ENCODE measurements at regions not wholly inside any gene's neighbourhood (a gene's known extent, or its start where the extent isn't known, plus 50 kb on each side); places are given as distances from the start of the nearest gene placed in this dataset.
"Not testable (repeated sequence)": the region's sequence is repeated elsewhere in the genome, so short reads cannot be mapped to it uniquely, and the experiment has no call there.

DNA sequence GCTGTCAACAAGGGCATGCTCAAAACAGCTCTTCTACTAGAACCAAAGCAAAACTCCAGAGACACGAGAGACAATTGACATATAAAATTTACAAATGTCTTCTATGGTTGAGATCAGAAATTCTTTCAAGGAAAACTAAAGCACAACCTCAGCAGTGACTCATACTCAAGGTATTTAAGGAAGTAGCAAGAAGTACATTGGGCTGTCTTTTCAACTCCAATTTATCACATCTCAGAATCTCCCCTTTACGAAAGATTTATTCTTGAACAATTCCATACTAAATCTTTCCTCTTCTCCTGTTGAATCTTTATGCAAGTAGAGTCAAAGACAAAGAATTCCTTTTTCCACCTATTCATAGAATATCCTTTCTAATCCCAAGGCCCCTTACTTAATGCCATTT is 324.0 kb downstream of the IRS1 start:
- DNase-seq (ENCODE audit: low spot score) = no peak

- no peak for DNase-seq (ENCODE audit: low spot score)
These were observed 325.5 kb downstream of the IRS1 start for GRCh38 chr2:226474131-226474530.

GRCh38 chr2:226471987-226472470 is 327.6 kb downstream of the IRS1 start:
- DNase-seq (ENCODE audit: low spot score) = no peak

GRCh38 chr2:226467633-226468032 is 332.0 kb downstream of the IRS1 start:
- no peak for DNase-seq (ENCODE audit: low spot score)

DNA sequence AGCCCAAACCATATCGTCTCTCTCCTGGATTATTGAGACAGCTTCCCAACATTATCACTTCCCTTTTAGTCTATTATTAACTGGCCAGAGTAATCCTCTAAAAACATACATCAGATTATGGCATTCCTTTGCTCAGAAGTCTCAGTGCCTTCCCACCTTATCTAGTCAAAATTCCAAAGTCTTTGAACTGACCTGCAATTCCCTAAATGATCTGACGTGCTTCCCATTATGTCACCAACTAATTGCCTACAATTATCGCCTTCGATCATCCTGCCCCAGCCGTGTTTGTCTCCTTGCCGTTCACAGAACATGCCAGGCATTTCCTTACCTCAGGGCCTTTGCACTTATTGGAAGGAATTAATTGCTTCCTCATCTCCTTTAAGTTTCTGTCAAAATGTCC is 332.4 kb downstream of the IRS1 start:
- DNase-seq (ENCODE audit: low spot score) = no peak

DNA sequence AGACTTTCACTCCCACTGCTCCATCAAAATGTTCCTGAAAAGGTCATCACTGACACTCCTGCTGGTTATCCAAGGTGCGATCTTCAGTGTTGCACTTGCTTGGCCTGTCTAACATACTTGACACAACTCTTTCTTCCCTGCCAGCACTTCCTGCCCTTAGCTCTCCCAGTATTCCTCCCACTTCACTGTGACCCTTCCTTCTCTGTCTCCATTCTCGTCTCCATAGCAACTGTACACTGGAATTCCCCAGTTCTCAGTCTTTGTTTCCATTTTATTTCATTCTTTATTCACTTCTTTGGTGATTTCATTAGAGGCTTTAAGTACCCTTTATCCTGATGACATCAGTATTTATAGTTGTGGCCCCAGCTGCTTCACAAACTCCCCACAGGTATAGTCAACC is 333.0 kb downstream of the IRS1 start:
- DNase-seq (ENCODE audit: low spot score) = no peak

GRCh38 chr2:226466124-226466523 is 333.5 kb downstream of the IRS1 start:
- DNase-seq (ENCODE audit: low spot score) = no peak

- no peak for DNase-seq (ENCODE audit: low spot score)
These were observed 335.2 kb downstream of the IRS1 start for GRCh38 chr2:226464380-226464779.

GRCh38 chr2:226463154-226463553 is 336.5 kb downstream of the IRS1 start:
- no peak for DNase-seq (ENCODE audit: low spot score)

DNA sequence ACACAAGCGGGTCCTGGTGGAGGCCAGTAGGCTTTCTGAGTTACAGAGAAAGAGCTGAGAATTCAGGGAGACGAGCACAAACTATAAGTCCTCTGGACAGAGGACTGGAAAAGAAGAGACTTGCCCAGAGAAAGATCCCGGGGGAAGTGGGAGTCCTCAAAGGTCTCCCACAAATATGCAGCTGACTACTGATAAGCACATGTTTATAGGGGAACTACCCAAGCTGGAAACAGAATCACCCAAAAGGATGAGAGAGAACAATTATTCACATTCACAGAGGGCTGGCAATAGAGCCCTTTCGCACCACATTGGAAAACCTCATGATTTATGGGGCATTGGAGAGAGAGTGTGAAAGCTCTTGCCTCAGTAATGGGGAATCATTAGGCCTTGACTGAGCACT is 337.6 kb downstream of the IRS1 start:
- no peak for DNase-seq (ENCODE audit: low spot score)

- not testable (repeated sequence) for DNase-seq (ENCODE audit: low spot score)
These were observed 343.5 kb downstream of the IRS1 start for GRCh38 chr2:226456144-226456543.

GRCh38 chr2:226452768-226453167 is 346.9 kb downstream of the IRS1 start:
- DNase-seq (ENCODE audit: low spot score) = no peak

- no peak for DNase-seq (ENCODE audit: low spot score)
These were observed 348.1 kb downstream of the IRS1 start for GRCh38 chr2:226451486-226451885.

DNA sequence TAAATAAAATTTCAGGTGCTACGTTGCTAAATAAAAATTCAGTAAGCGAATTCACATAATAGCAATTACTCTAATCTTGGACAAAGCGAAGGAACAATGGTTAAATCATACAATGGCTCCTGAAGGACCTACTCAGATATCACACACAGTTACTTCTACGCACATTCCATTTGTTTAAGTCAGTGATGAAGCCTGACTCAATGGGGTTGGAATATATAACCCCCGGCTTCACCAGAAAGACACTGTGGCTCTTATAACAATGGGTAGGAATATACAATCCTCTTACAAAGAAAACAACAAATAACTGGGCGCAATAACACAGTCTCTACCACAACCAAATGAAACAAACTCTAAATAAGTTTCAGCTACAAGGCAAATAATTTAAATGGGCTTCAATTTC is 349.5 kb downstream of the IRS1 start:
- no peak for DNase-seq (ENCODE audit: low spot score)

- DNase-seq (ENCODE audit: low spot score) = no peak
These were observed 352.0 kb downstream of the IRS1 start for GRCh38 chr2:226447338-226448300.

DNA sequence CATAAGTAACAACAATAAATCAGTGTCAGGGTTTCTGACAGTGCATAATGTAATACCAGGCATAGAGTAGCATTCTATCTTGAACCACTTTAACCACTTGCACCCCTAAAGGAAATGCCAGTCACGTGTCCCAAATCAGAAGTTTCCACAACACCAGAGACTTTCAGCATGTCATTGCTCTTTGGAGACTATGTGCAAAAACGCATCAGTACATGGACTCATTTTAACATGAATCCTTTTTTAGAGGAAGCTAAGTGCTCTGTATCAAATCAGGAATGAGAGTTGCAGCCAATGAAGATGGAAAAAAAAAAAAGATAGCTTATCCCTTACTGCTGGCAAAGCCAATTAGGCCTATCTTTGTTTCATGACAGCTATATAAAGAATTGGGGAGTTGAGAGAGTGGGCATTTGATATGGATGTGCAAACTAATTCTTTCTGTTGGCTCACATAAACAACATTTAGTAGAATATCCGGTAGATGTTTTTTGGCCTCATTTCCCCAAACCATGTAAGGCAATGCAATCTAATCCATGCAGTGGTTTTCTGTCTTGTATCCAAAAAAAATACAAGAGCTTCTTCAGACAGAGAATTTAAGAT is 353.1 kb downstream of the IRS1 start:
- DNase-seq (ENCODE audit: low spot score) = no peak

GRCh38 chr2:226445216-226445861 is 354.3 kb downstream of the IRS1 start:
- DNase-seq (ENCODE audit: low spot score) = no peak

DNA sequence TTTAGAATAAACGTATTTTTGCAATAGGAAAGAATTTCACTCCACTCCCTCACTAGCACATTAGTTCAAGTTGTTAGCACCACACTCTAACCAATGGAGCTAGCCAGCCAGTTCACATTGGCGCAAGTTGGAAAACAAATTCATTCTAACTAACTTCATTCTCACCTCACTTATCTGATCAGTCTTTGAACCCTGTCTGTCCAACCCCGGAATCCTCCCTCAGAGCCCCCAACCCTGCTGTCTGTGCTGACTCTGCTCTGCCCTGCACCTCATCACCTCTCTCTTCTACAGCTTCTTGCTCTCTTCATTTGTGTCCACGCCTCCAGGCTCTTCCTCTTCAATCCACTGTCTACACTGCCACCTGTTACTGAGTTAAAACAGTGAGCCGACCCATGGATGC is 356.5 kb downstream of the IRS1 start:
- DNase-seq (ENCODE audit: low spot score) = no peak

DNA sequence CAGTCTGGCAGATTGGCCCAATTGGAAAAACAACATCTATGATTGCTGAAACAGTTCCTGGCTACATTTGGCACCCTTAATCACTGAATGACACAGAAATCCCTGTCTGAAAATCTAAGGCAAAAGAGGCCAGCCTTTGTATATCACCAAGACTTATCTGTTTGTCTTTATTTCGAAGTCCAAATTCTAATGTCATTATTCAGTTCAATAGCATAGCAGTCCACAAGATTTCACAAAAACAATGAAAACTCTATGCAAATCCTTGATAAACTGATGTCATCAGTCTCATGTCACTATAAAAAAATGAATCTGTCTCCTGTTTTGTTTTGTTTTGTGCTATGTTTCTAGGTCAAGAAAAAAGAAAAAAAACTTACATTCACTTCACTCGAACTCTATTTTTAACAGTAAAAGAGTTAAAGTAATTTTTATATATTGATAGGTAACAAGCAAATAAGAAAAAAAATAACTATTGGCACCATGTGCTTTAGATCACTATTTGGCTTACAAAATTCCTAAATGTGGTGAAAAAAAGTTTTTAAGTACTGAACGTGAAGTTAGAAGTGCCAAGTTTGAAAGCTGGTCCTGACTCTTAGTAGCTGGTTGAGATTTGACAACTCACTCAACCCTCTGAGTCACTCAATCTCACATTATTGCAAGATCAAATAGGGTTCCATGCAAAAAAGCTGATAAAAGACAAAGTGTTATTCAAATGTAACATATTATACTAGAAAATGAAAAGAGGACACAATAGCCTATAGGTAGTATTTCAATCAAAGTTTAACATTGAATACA is 359.3 kb downstream of the IRS1 start:
- DNase-seq (ENCODE audit: low spot score) = no peak

DNA sequence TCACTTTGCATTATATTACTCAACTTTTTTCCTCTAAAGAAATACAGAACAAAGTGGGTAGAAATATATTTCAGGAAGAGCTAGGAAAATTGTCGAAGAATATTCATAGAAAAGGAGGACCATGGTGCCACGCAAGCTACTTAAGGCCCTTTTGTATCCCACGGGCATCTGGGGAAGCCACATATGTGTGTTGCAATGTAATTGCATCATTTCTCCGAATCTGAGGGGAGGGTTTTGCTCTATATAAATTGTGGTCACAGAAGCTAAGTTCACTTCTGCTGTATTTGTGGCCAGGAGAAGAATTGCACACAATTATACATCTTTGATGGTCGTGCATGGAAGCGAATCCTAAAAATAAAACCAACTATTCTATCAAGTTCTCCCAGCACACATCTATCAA is 360.3 kb downstream of the IRS1 start:
- no peak for DNase-seq (ENCODE audit: low spot score)

DNA sequence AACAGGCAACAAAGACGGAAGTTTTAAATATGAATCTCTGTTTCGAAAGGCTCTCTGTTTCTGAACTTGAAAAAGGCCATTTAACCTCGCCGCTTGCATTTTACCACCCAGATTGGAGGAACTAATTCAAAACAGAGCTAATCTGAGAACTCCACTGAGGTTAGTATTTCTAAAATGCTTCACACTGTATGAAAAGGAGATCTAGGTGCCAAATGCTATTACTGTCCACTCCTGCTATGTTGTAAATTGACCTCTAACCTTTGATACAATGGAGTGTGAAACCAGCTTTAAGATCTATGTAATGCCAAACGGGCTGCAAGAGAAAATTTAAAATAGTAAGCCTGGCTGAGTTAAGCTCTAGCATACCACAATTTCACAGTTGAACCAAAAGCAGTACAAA is 364.5 kb downstream of the IRS1 start:
- no peak for DNase-seq (ENCODE audit: low spot score)

GRCh38 chr2:226434702-226435101 is 364.9 kb downstream of the IRS1 start:
- DNase-seq (ENCODE audit: low spot score) = no peak

All from CD4-positive, alpha-beta T cell treated with Interleukin-2 at 100 ng/mL for 4 hours (primary cell).